Activated CD4-positive, alpha-beta T cell treated with anti-CD3 and anti-CD28 coated beads, Interleukin-2, amount 10 ng/mL, durations not matched to agents 24 days and 14 days (primary cell): ENCODE measurements at regions not wholly inside any gene's neighbourhood (a gene's known extent, or its start where the extent isn't known, plus 50 kb on each side); places are given as distances from the start of the nearest gene placed in this dataset.
A peak's percentile ranks its signal among the peaks of the same experiment; 100 is the strongest.

Source experiments
- DNase-seq: peaks from one replicate; pipeline ENCODE4 v3.0.0; 2022
- H3K27ac Mint-ChIP-seq: one replicate; pipeline ENCODE4 v1.8.0; 2022; ENCODE audit warnings: mild to moderate bottlenecking, mixed read lengths
- H3K27me3 Mint-ChIP-seq: one replicate; pipeline ENCODE4 v1.8.0; 2022; ENCODE audit warnings: mixed read lengths
- H3K36me3 Mint-ChIP-seq: one replicate; pipeline ENCODE4 v1.8.0; 2022; ENCODE audit warnings: low read depth, mild to moderate bottlenecking, mixed read lengths
- H3K4me1 Mint-ChIP-seq: one replicate; pipeline ENCODE4 v1.8.0; 2021; ENCODE audit warnings: mixed read lengths
- H3K4me3 Mint-ChIP-seq: one replicate; pipeline ENCODE4 v1.8.0; 2022; ENCODE audit warnings: mild to moderate bottlenecking, moderate library complexity, mixed read lengths
- H3K9me3 Mint-ChIP-seq: one replicate; pipeline ENCODE4 v1.8.0; 2021; ENCODE audit warnings: mixed read lengths
- intact Hi-C: fragments of 100-400 bp; cut with micrococcal nuclease; formaldehyde crosslinking; loops from one replicate; pipeline ENCODE4 v1.15.1; 2023

DNA sequence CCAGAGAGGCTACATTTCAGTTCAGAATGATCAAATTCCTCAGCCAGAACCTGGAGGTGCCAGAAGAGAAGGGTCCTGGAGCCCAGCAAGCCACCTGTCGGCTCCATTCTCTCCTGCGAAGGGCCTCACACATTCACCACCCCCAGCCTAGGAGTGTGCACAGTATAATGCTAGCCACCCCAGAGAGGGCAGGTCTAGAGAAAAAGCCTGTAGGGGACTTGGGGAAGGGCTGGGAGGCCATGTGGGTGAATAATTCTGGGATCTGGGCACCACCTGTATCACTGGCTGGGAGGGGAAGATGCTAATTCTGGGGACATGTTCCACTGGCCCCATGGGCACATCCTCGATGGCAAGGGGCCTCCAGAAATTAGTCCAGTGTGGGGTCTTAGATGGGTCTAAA lies 127.6 kb upstream of the HNMT start:
- peaks cover 1% of the 10 kb centered on the region for H3K27me3 Mint-ChIP-seq
- no peaks in the 10 kb centered on the region for H3K4me1 Mint-ChIP-seq
- intact Hi-C loops, result loop anchor here (5.0 kb wide), 1 partner anchor 1074 kb away; no protein-coding TSS in a partner anchor
- H3K36me3 Mint-ChIP-seq, result no peaks in the 10 kb centered on the region
- no peak overlapping the region for H3K27ac Mint-ChIP-seq
- no peak for DNase-seq
- no peak overlapping the region for H3K4me3 Mint-ChIP-seq
- H3K9me3 Mint-ChIP-seq, result no peaks in the 10 kb centered on the region

DNA sequence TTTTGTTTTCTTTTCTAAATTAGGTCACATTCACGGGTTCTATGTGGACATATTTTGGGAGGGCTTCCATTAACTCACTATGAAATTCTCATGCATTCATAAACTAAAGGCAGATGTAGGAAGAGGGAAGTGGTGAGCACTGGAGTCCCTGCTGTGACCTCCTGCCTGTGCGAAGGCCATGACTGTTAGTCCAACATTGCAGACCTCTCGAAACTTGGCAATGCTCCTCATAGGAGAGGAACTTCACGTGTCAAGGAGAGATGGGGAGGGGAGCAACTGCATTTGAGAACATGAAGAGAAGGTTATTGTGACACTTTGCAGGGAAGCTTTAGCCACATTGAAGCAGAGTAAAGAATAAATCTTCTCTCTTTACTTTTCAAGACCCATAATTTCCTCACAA lies 126.4 kb upstream of the HNMT start:
- intact Hi-C loops, result loop anchor here (1.0 to 5.0 kb wide), 2 partner anchors 371 to 1076 kb away; no protein-coding TSS in a partner anchor
- Mint-ChIP-seq H3K4me1 (no peaks in the 10 kb centered on the region), H3K27me3 (peaks cover 1% of the 10 kb centered on the region), H3K4me3 (no peak overlapping the region), H3K27ac (no peak overlapping the region), H3K9me3 (no peaks in the 10 kb centered on the region), H3K36me3 (no peaks in the 10 kb centered on the region)
- no peak for DNase-seq

DNA sequence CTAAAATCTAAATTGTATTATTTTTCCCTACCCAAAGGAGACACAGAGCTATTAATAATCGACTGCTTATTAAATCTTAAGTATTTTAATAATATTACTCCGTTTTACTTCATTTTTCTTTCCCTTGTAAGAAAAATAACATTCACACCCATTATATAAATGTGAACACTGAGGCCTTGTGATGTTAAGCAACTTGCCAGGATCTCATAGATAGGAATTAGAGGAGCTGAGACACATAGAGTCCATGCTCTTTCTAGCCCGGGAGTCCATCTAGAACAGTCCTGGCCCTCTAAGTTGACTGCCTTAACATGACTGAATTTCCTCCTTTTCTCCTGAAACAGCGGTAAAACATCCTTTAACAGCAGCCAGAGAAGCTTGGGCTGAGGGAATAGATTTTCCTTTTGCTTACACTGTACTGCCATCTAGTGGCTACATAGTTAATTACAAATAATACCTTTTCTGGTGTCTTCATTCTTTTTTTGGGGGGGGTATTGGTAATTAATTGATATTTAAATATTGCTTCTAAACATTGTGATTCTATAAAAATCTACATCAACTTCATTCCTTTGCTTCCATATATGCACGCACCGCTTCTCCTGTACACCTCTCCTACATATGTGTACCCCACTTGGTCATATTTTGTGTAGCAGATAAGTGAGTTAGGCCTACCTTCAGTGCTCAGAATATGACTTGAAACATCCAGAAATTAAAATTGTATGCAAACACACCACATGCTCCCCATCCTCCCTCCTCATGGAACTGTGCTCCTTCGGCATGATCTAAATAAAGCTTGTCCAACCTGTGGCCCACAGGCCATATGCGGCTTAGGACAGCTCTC lies 125.8 kb upstream of the HNMT start:
- Mint-ChIP-seq H3K9me3 (no peaks in the 10 kb centered on the region), H3K4me3 (no peak overlapping the region), H3K27me3 (no peaks in the 10 kb centered on the region), H3K4me1 (no peaks in the 10 kb centered on the region), H3K36me3 (no peaks in the 10 kb centered on the region), H3K27ac (no peak overlapping the region)
- DNase-seq, result peak; percentile 62
- intact Hi-C loops, result loop anchor here (1.0 to 5.0 kb wide), 2 partner anchors 371 to 1076 kb away; no protein-coding TSS in a partner anchor

DNA sequence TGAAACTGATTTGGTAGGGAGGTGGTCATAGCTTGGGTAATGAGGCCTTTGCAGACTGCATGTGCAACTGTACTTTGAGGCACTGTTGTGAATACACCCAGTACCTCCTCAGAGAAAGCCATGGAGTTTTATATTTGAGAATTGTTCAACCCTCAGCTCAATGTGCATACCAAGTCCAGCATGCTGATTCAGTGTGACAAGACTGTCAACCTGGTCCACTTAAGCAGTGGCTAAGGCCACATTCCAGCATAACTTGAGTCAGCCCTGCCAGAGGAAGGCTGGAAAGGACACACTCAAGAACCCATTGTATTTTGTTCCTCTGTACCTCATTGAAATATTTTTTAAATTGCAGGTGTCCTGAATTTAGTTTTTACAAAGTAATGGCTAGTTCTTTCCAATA lies 121.8 kb upstream of the HNMT start:
- no peak overlapping the region for H3K4me3 Mint-ChIP-seq
- no peaks in the 10 kb centered on the region for H3K36me3 Mint-ChIP-seq
- DNase-seq, result no peak
- no peaks in the 10 kb centered on the region for H3K27me3 Mint-ChIP-seq
- intact Hi-C loops, result no loop called here
- no peak overlapping the region for H3K27ac Mint-ChIP-seq
- no peaks in the 10 kb centered on the region for H3K4me1 Mint-ChIP-seq
- H3K9me3 Mint-ChIP-seq, result no peaks in the 10 kb centered on the region

DNA sequence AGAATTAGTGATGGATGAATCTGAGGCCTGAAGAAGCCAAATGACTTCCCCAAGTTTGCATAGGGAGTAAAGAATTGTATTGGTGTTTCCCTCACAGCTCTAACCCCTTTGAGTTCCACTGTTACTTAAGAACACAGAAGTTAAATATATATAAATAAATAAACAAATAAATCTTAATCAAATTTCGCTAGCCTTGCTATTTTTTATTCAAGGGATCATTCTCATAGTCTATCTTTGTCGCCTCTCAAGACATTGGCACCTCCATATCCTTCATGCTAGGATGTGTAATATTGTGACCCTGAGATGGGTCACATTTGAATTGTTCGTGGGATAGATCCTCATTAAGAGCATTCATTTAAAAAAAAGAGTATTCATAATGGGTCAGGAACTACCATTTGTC lies 121.3 kb upstream of the HNMT start:
- H3K36me3 Mint-ChIP-seq, result no peaks in the 10 kb centered on the region
- no peaks in the 10 kb centered on the region for H3K27me3 Mint-ChIP-seq
- no peak for DNase-seq
- no peak overlapping the region for H3K27ac Mint-ChIP-seq
- H3K4me3 Mint-ChIP-seq, result no peak overlapping the region
- H3K4me1 Mint-ChIP-seq, result no peaks in the 10 kb centered on the region
- H3K9me3 Mint-ChIP-seq, result no peaks in the 10 kb centered on the region
- intact Hi-C loops, result no loop called here

DNA sequence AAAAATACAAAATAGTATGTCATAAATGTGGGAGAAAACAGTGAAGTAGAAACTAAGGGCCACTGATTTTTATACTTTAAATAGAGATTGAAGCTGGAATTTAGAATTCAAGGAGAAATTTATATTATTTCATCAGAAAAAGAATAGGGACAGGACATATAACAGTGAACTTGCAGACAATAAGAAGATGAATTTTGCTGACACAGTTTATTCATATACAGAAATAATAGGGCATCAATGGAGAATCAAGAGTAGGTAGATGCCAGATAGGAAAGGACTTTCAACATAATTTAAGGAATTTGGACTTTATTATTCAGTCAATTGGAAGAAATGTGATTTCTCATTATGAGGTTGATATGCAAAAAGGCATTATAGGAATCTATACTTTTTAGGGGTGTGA lies 118.9 kb upstream of the HNMT start:
- no peaks in the 10 kb centered on the region for H3K4me1 Mint-ChIP-seq
- DNase-seq, result no peak
- intact Hi-C loops, result no loop called here
- no peaks in the 10 kb centered on the region for H3K36me3 Mint-ChIP-seq
- H3K27me3 Mint-ChIP-seq, result no peaks in the 10 kb centered on the region
- no peak overlapping the region for H3K4me3 Mint-ChIP-seq
- H3K27ac Mint-ChIP-seq, result no peak overlapping the region
- H3K9me3 Mint-ChIP-seq, result no peaks in the 10 kb centered on the region

DNA sequence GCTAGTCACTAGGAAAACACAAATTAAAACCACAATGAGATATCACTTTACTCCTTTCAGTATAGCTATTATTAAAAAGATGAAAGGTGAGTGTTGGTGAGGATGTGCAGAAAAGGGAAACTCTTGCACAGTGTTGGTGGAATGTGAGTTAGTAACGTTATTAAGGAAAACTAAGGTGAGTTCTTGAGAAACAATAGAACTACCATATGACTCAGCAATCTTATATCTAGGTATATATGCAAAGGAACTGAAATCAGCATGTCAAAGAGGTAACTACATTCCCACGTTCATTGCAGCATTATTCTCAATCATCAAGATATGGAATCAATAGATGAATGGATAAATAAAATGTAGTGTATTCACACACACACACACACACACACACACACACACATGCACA lies 117.3 kb upstream of the HNMT start:
- Mint-ChIP-seq H3K36me3 (no peaks in the 10 kb centered on the region), H3K4me1 (no peaks in the 10 kb centered on the region), H3K27me3 (no peaks in the 10 kb centered on the region), H3K4me3 (no peak overlapping the region), H3K27ac (no peak overlapping the region), H3K9me3 (no peaks in the 10 kb centered on the region)
- DNase-seq, result no peak
- intact Hi-C loops, result no loop called here

DNA sequence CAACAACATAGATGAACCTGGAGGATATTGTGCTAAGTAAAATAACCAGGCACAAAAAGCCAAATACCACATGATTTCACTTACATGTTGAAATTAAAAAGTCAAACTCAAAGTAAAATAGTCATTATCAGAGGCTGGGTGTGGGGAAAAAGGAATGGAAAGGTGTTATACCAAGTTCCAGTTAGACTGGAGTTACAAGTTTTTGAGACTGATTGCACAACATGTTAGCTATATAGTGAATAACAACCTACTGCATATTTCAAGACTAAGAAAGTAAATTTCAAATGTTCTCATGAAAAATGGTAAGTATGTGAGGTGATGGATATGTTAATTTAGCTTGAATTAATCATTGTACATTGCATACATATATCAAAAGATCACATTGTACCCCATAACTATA lies 116.8 kb upstream of the HNMT start:
- Mint-ChIP-seq H3K9me3 (no peaks in the 10 kb centered on the region), H3K27ac (no peak overlapping the region), H3K4me3 (no peak overlapping the region), H3K27me3 (no peaks in the 10 kb centered on the region), H3K4me1 (no peaks in the 10 kb centered on the region), H3K36me3 (no peaks in the 10 kb centered on the region)
- intact Hi-C loops, result no loop called here
- no peak for DNase-seq

DNA sequence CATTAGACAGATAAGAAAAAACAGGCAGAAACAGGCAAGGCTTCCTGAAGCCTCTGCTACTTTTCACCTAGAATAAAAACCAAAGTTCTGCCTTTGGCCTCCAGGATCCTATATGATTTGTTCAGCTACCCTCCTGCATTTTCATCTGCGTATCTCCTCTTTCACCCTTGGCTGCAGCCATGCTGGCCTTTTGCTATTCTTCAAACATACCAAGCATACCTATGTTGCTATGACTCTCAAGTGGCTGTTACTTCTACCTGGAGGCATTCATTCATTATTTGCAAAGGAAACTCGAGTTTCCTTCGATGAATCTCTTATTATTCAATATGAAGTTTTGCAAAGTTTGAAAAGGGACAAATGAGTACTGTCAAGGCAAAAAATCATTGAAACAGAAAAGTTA lies 106.4 kb upstream of the HNMT start:
- no peaks in the 10 kb centered on the region for H3K9me3 Mint-ChIP-seq
- no peak overlapping the region for H3K27ac Mint-ChIP-seq
- H3K36me3 Mint-ChIP-seq, result no peaks in the 10 kb centered on the region
- no peaks in the 10 kb centered on the region for H3K4me1 Mint-ChIP-seq
- no peaks in the 10 kb centered on the region for H3K27me3 Mint-ChIP-seq
- no peak overlapping the region for H3K4me3 Mint-ChIP-seq
- intact Hi-C loops, result no loop called here
- no peak for DNase-seq

DNA sequence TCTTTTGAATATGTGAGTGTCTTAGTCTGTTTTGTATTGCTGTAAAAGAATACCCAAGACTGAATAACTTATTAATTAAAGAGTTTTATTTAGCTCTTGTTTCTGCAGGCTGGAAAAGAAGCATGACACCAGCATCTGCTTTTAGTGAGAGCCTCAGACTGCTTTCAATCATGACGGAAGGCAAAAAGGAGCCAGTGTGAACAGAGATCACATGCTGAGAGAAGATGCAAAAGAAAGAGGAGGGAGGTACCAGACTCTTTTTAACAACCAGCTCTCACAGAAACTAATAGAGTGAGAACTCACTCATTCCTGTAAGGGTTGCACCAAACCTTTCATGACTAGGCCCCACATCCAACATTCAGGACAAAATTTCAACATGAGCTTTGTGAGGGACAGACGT lies 101.6 kb upstream of the HNMT start:
- H3K4me3 Mint-ChIP-seq, result no peak overlapping the region
- H3K27me3 Mint-ChIP-seq, result no peaks in the 10 kb centered on the region
- DNase-seq, result no peak
- no peaks in the 10 kb centered on the region for H3K9me3 Mint-ChIP-seq
- no peak overlapping the region for H3K27ac Mint-ChIP-seq
- intact Hi-C loops, result no loop called here
- no peaks in the 10 kb centered on the region for H3K36me3 Mint-ChIP-seq
- H3K4me1 Mint-ChIP-seq, result no peaks in the 10 kb centered on the region

DNA sequence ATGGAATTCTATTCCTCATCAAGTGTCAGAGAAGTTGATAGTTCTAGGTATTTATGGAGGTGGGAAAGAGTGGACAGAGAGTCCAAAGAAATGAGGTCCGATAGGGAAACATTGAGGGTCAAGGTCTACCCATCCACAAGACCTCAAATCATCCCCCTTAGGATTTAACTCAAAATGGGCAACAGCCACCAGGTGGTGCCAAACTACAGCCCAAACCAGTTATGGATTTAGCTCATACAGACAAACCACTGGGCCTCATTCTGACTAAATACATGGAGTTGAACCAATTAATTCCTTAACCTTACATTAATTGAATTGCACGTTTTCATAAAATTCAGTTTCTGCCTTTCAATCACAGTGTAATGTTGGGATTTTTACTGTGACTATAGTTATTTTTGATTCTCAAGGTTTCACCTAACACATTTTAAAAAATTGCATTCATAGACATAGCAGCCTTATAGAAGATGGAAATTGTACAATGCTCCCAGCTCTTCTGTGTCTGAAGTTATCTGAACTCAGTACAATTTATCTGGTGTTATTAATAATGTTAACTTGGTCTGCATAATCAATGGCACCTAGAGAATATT lies 98.2 kb upstream of the HNMT start:
- Mint-ChIP-seq H3K27me3 (no peaks in the 10 kb centered on the region), H3K4me1 (no peaks in the 10 kb centered on the region), H3K36me3 (no peaks in the 10 kb centered on the region), H3K4me3 (no peak overlapping the region), H3K27ac (no peak overlapping the region), H3K9me3 (no peaks in the 10 kb centered on the region)
- intact Hi-C loops, result loop anchor here (1.0 to 5.0 kb wide), 3 partner anchors 506 to 961 kb away; no protein-coding TSS in a partner anchor
- peak; percentile 76 for DNase-seq

DNA sequence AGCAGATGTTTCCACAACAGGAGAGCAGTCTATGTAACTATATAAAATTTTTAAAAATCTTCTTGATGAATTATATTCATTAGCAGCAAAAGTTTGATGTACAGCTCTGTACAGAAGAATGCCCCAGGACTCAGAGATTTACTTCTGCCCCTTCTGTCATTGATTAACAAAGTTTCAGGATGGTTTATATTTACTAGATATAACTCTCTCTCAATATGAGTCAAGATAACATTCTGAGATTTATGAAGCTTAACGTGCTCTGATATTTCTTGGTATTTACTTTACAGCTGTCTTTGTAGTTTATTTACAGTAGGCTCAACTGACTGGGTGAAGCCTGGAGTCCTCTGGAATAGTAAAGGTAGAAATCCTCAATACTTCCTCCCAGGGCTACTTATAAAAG lies 93.6 kb upstream of the HNMT start:
- Mint-ChIP-seq H3K27me3 (peaks cover 4% of the 10 kb centered on the region), H3K9me3 (no peaks in the 10 kb centered on the region), H3K4me1 (no peaks in the 10 kb centered on the region), H3K4me3 (no peak overlapping the region), H3K27ac (no peak overlapping the region), H3K36me3 (no peaks in the 10 kb centered on the region)
- intact Hi-C loops, result no loop called here
- DNase-seq, result no peak

DNA sequence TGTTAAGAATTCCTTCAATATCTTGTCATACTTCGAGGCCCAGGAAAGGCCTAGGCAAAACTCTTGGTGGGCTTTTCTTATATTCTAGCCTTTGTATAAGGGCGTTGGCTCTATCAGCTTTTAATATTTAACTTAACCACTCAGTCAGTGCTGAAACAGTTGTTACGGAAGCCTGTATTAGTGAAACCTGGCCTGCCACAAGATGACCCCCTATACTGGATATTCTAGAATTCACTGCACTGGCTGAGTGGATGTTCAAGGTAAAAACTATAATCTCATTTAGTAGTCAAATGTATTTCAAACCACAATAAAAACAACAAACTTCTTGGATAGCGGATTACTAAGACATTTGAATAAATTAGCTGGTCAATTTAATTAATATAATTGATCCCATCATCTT lies 91.7 kb upstream of the HNMT start:
- H3K27ac Mint-ChIP-seq, result no peak overlapping the region
- no peaks in the 10 kb centered on the region for H3K36me3 Mint-ChIP-seq
- no peak overlapping the region for H3K4me3 Mint-ChIP-seq
- no peaks in the 10 kb centered on the region for H3K9me3 Mint-ChIP-seq
- peaks cover 4% of the 10 kb centered on the region for H3K27me3 Mint-ChIP-seq
- no peak for DNase-seq
- no peaks in the 10 kb centered on the region for H3K4me1 Mint-ChIP-seq
- intact Hi-C loops, result no loop called here

DNA sequence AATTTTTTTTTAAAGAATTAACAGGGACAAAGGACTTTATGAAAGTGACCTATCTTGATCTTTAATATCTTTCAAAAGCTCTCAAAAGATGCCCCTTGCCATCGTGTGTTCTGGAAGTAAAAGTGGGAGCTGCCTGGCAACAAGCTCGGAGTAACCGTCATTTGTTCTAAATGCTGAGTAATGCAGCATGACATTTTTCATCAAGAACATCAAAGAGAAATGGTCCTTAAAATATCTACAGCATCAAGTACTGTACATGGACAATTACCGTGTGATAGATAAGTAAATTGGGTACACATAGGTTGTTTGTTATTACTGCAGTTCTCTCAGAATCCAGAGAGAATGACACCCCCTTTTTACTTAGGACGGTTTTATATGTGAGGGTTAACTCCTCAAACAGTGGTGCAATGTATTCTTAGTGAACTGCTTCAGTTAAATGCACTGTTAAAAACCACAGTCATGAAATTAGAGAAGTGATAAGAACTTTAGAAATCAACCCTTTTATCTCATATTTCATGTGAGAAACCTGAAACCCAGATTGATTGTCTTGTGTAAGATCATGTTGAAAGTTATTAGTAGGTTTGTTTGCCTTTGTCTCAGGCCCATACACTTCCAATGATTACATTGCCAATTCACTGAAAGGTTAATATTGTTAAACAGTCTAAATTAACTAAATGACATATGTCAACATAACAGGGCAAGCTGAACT lies 90.6 kb upstream of the HNMT start:
- Mint-ChIP-seq H3K9me3 (no peaks in the 10 kb centered on the region), H3K4me1 (no peaks in the 10 kb centered on the region), H3K27ac (no peak overlapping the region), H3K36me3 (no peaks in the 10 kb centered on the region), H3K27me3 (peaks cover 4% of the 10 kb centered on the region), H3K4me3 (no peak overlapping the region)
- no peak for DNase-seq
- intact Hi-C loops, result no loop called here
